Skeletal muscle satellite cell (primary cell): ENCODE measurements at regions not wholly inside any gene's neighbourhood (a gene's known extent, or its start where the extent isn't known, plus 50 kb on each side); places are given as distances from the start of the nearest gene placed in this dataset.

ENCODE experiments used
- H3K27me3 ChIP-seq: 2 replicates; pipeline ENCODE4 v1.7.0; 2013; ENCODE audit warnings: low read length; ENCODE audit not compliant: control insufficient read depth, insufficient read depth
- H3K36me3 ChIP-seq: 2 replicates; pipeline ENCODE4 v1.7.0; 2013; ENCODE audit warnings: mild to moderate bottlenecking, control low read depth, low read length; ENCODE audit not compliant: insufficient read depth
- H3K4me1 ChIP-seq: 2 replicates; pipeline ENCODE4 v1.7.0; 2013; ENCODE audit warnings: low read length; ENCODE audit not compliant: control insufficient read depth, insufficient read depth
- H3K4me2 ChIP-seq: 2 replicates; pipeline ENCODE4 v1.7.0; 2013; ENCODE audit warnings: mild to moderate bottlenecking, low read length
- H3K4me3 ChIP-seq: 2 replicates; pipeline ENCODE4 v1.7.0; 2013; ENCODE audit warnings: low read length
- H3K9ac ChIP-seq: 2 replicates; pipeline ENCODE4 v1.7.0; 2013; ENCODE audit warnings: mild to moderate bottlenecking, low read depth, low read length, moderate library complexity
- H3K9me3 ChIP-seq: replicated peaks from 2 replicates; pipeline ENCODE4 v1.7.0; 2013; ENCODE audit warnings: mild to moderate bottlenecking, control low read depth, low read length

- H3K4me2 ChIP-seq = no peak overlapping the region
- no peaks in the 10 kb centered on the region for H3K36me3 ChIP-seq
- H3K9ac ChIP-seq = no peak overlapping the region
- no peak overlapping the region for H3K4me3 ChIP-seq
- H3K9me3 ChIP-seq = no peaks in the 10 kb centered on the region
- no peaks in the 10 kb centered on the region for H3K27me3 ChIP-seq
- H3K4me1 ChIP-seq = peaks cover 50% of the 10 kb centered on the region
These were observed 701.7 kb downstream of the SEMA5A start for GRCh38 chr5:8844206-8844605.

GRCh38 chr5:8844847-8845246 is 701.0 kb downstream of the SEMA5A start:
- Histone ChIP-seq H3K9ac (no peak overlapping the region), H3K4me2 (no peak overlapping the region), H3K27me3 (no peaks in the 10 kb centered on the region), H3K4me3 (no peak overlapping the region), H3K4me1 (peaks cover 56% of the 10 kb centered on the region), H3K36me3 (no peaks in the 10 kb centered on the region), H3K9me3 (no peaks in the 10 kb centered on the region)

GRCh38 chr5:8845296-8845695 is 700.6 kb downstream of the SEMA5A start:
- Histone ChIP-seq H3K4me1 (peaks cover 57% of the 10 kb centered on the region), H3K4me2 (peak overlapping the region; percentile 29), H3K9me3 (no peaks in the 10 kb centered on the region), H3K9ac (no peak overlapping the region), H3K4me3 (no peak overlapping the region), H3K27me3 (no peaks in the 10 kb centered on the region), H3K36me3 (no peaks in the 10 kb centered on the region)

DNA sequence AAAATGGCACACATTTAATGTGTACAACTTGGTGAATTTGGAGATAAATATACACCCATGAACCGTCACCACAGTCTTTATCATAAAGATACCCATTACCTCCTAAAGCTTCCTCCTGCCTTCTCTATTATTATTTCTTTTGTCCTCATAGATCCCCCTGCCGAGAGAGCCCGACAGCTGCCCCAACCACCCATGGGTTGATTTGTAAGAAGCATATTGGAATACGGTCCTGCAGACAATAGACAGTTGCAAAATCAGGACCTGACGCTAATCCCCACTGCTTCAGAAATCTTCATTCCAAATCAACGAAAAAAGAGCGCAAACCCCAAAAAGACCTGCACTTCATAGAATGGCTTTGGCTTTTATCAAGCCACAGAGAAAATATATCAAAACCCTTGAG is 697.5 kb downstream of the SEMA5A start:
- Histone ChIP-seq H3K4me1 (peaks cover 57% of the 10 kb centered on the region), H3K9ac (peak overlapping the region; percentile 70), H3K27me3 (no peaks in the 10 kb centered on the region), H3K36me3 (no peaks in the 10 kb centered on the region), H3K9me3 (no peaks in the 10 kb centered on the region), H3K4me3 (no peak overlapping the region), H3K4me2 (peak overlapping the region; percentile 42)

DNA sequence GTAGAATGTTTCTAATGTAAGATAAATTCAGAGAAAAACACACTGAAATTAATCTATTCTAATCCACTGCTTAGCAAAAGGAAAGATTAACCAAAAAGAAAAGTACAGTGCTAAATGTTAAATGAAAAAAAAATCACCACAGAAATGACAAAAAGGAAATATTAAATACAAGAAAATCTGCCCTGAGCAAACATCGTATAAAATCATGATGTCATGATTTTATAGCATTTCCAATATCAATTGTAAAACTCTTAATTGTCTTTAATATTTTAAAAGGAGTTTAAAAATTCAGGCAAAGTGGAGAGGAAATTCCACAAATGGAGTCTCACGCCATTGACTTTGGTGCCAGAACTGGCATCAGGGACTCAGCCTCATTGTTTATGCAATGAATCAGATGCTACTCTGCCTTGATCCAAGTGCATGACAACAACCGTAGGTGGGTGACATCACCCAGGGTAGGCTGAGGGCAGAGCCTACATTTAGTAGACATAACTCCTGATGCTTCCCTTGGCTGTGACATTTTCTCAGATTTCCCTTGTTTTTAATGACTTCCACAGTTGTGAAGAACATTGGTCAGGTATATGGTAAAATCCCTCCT is 696.8 kb downstream of the SEMA5A start:
- H3K27me3 ChIP-seq = no peaks in the 10 kb centered on the region
- no peaks in the 10 kb centered on the region for H3K36me3 ChIP-seq
- H3K9ac ChIP-seq = peak overlapping the region; percentile 70
- peak overlapping the region; percentile 47 for H3K4me2 ChIP-seq
- H3K4me1 ChIP-seq = peaks cover 50% of the 10 kb centered on the region
- no peak overlapping the region for H3K4me3 ChIP-seq
- H3K9me3 ChIP-seq = no peaks in the 10 kb centered on the region

DNA sequence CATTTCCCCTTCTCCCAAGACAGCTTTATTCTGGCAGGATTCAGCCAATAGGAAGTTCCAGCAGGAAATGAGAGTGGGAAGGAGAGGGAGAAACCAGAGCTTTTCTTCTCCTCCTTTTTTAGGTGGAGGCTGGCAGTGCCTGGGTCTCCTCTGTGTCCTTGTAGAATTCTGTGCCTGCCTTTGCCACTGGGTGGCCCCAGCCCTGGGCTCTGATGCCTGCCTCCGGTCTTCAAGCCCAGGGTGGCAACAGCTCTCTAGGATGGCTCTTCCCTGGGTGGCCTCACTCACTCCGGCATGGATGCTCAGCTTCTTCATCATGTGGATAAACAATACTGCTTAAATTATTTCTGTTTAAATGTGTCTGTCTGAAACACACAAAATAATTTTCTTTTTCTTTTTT is 694.8 kb downstream of the SEMA5A start:
- H3K4me1 ChIP-seq = peaks cover 31% of the 10 kb centered on the region
- no peaks in the 10 kb centered on the region for H3K9me3 ChIP-seq
- H3K36me3 ChIP-seq = no peaks in the 10 kb centered on the region
- H3K4me3 ChIP-seq = no peak overlapping the region
- H3K27me3 ChIP-seq = no peaks in the 10 kb centered on the region
- H3K4me2 ChIP-seq = no peak overlapping the region
- H3K9ac ChIP-seq = no peak overlapping the region

DNA sequence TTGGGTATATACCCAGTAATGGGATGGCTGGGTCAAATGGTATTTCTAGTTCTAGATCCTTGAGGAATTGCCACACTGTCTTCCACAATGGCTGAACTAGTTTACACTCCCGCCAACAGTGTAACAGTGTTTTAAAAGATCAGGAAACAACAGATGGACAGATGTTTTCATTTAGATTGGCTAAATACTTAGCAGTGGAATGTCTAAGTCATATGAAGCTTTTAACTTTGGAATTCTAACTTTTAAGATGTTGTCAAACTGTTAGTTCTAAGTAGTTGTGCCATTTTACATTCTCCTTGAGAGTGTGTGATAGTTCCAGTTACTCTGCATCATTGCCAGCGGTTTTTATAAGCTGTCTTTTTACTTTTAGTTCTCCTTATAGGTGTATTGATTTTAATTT is 688.8 kb downstream of the SEMA5A start:
- Histone ChIP-seq H3K9me3 (no peaks in the 10 kb centered on the region), H3K27me3 (no peaks in the 10 kb centered on the region), H3K4me2 (no peak overlapping the region), H3K9ac (no peak overlapping the region), H3K4me1 (no peaks in the 10 kb centered on the region), H3K4me3 (no peak overlapping the region), H3K36me3 (no peaks in the 10 kb centered on the region)

- Histone ChIP-seq H3K9ac (no peak overlapping the region), H3K4me1 (no peaks in the 10 kb centered on the region), H3K4me3 (no peak overlapping the region), H3K36me3 (no peaks in the 10 kb centered on the region), H3K9me3 (no peaks in the 10 kb centered on the region), H3K4me2 (no peak overlapping the region), H3K27me3 (no peaks in the 10 kb centered on the region)
These were observed 684.1 kb downstream of the SEMA5A start for GRCh38 chr5:8861764-8862163.

- Histone ChIP-seq H3K4me2 (no peak overlapping the region), H3K9me3 (no peaks in the 10 kb centered on the region), H3K9ac (no peak overlapping the region), H3K27me3 (no peaks in the 10 kb centered on the region), H3K4me3 (no peak overlapping the region), H3K4me1 (no peaks in the 10 kb centered on the region), H3K36me3 (no peaks in the 10 kb centered on the region)
These were observed 681.8 kb downstream of the SEMA5A start for GRCh38 chr5:8864053-8864452.

DNA sequence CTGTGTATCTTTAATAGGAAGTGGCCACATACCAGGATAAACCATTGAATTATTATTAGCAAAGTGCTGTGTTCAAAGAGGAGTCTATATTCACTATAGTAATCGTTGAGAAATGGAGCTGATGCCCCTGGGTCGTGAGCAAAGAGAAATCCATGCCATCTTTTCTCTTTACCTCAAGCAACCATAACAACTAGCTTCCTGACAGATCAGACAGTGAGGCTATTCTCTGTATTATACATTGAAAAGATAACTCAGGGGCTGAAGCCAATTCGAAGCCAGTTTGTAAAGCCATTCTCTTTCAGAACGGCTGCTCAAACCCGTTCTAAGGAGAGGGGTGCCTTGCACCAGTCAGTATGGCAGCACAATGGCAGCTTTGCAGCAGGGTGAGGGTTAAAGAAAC is 680.6 kb downstream of the SEMA5A start:
- Histone ChIP-seq H3K9ac (no peak overlapping the region), H3K4me3 (no peak overlapping the region), H3K4me1 (no peaks in the 10 kb centered on the region), H3K27me3 (no peaks in the 10 kb centered on the region), H3K4me2 (no peak overlapping the region), H3K9me3 (no peaks in the 10 kb centered on the region), H3K36me3 (no peaks in the 10 kb centered on the region)

GRCh38 chr5:8865686-8866374 is 680.0 kb downstream of the SEMA5A start:
- H3K4me1 ChIP-seq = no peaks in the 10 kb centered on the region
- H3K4me3 ChIP-seq = no peak overlapping the region
- H3K4me2 ChIP-seq = no peak overlapping the region
- H3K9ac ChIP-seq = no peak overlapping the region
- H3K9me3 ChIP-seq = no peaks in the 10 kb centered on the region
- H3K36me3 ChIP-seq = no peaks in the 10 kb centered on the region
- H3K27me3 ChIP-seq = no peaks in the 10 kb centered on the region

DNA sequence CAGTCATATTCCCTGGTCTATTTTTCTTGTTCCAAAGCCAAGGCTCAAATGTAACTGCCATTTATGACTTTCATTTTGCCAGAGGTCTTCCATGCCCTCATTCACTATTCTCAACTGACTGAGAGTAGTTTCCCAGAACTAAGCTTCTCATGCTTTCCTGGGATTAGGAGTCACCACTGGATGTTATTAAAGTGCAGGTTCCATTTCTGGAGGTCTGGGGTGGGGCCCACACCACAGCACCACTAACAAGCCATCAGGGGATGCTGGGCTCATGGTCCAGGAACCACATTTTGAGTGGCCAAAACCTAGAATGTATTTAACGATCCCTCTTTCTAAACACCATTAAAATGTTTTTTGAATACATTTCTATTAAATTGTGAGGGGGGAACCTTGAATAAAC is 677.6 kb downstream of the SEMA5A start:
- no peak overlapping the region for H3K9ac ChIP-seq
- no peaks in the 10 kb centered on the region for H3K9me3 ChIP-seq
- no peaks in the 10 kb centered on the region for H3K4me1 ChIP-seq
- H3K4me2 ChIP-seq = no peak overlapping the region
- no peaks in the 10 kb centered on the region for H3K27me3 ChIP-seq
- H3K4me3 ChIP-seq = no peak overlapping the region
- no peaks in the 10 kb centered on the region for H3K36me3 ChIP-seq
